HUES64 (cell line): ENCODE measurements at regions not wholly inside any gene's neighbourhood (a gene's known extent, or its start where the extent isn't known, plus 50 kb on each side); places are given as distances from the start of the nearest gene placed in this dataset.

Source experiments
- H3K27ac ChIP-seq: 2 replicates; pipeline ENCODE4 v1.7.0; 2013; ENCODE audit warnings: low read depth, low read length, inconsistent platforms
- H3K27me3 ChIP-seq: 2 replicates; pipeline ENCODE4 v1.6.1; 2013; ENCODE audit warnings: mild to moderate bottlenecking, low read length; ENCODE audit not compliant: insufficient read depth
- H3K36me3 ChIP-seq: 2 replicates; pipeline ENCODE4 v1.6.1; 2013; ENCODE audit warnings: mild to moderate bottlenecking, low read length; ENCODE audit not compliant: insufficient read depth
- H3K4me1 ChIP-seq: 2 replicates; pipeline ENCODE4 v1.6.1; 2013; ENCODE audit warnings: mild to moderate bottlenecking, low read length, moderate library complexity; ENCODE audit not compliant: insufficient read depth
- H3K4me3 ChIP-seq: 2 replicates; pipeline ENCODE4 v1.5.1; 2013; ENCODE audit warnings: mild to moderate bottlenecking, low read length, moderate library complexity
- H3K9ac ChIP-seq: 2 replicates; pipeline ENCODE4 v1.6.1; 2013; ENCODE audit warnings: mild to moderate bottlenecking, low read depth, low read length
- H3K9me3 ChIP-seq: 2 replicates; pipeline ENCODE4 v1.6.1; 2013; ENCODE audit warnings: low read depth, low read length; ENCODE audit not compliant: insufficient read depth
- WGBS: fragments of 150-250, 120-280 bp; methylation state at CpG from one replicate; pipeline ENCODE4 v1.1.7; 2013; ENCODE audit warnings: missing lambda C conversion rate; 5-methylcytosine and 5-hydroxymethylcytosine counted together

DNA sequence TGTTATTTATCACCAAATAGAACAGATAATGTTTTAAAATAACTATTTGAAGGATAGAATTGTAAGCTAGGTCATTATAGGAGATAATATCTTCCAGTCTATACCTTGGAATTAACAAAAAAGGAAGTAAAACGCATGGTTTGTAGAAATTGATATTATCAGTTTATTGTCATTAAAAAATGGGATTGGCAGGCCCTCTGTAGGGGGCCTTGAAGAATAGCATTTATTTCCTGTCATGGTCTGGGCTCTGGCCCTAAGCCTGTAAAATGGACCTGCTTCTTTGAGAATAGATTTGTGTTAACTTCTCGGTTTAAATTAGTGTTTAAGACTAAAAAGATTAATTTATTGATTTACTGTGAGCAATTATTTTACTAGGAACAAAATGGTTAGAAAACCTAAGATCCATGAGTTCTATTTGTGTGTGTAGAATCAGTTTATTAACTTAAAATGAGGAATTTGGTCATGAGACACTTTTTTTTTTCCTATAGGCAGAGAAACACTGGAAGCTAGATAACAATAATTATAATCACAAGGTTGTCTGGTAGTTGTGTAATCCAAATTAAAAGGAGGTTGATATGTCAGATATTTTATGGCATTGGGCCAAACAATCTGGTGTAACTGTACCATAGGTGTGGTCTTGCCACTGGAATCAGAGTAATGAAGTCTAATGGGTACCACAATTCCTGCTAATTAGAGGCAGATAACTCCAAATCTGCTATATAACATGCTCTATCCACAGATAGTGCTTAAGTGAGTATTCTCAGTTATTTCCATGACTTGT, 197.4 kb upstream of the FOXP2 start:
- no peak overlapping the region for H3K4me3 ChIP-seq
- 61% methylated on average over 2 of the region's 2 CpGs for WGBS
- no peak overlapping the region for H3K9ac ChIP-seq
- no peaks in the 10 kb centered on the region for H3K27me3 ChIP-seq
- no peaks in the 10 kb centered on the region for H3K4me1 ChIP-seq
- H3K9me3 ChIP-seq = no peaks in the 10 kb centered on the region
- H3K27ac ChIP-seq = no peak overlapping the region
- H3K36me3 ChIP-seq = no peaks in the 10 kb centered on the region

DNA sequence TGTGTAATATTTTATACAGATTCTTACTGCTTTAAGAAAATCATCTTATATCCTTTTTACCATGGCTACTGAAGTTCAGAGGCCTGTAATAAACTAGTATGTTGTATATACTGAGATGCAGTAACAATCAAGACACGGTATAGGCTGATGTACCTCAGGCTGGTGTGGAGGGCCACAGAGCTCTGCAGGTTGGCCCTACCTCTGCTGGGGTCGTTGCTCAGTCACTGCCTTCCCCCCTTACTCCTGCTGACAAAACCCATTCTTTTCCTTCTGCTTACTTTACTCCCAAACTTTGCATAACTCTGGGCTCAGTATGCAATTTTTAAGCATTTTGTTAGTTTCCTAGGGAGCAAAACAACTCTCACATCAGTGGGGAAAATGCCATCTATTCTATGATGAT, 200.1 kb upstream of the FOXP2 start:
- no peaks in the 10 kb centered on the region for H3K36me3 ChIP-seq
- H3K9ac ChIP-seq = no peak overlapping the region
- H3K27ac ChIP-seq = no peak overlapping the region
- WGBS = 21% methylated on average over 2 of the region's 2 CpGs
- H3K9me3 ChIP-seq = no peaks in the 10 kb centered on the region
- no peaks in the 10 kb centered on the region for H3K27me3 ChIP-seq
- no peaks in the 10 kb centered on the region for H3K4me1 ChIP-seq
- no peak overlapping the region for H3K4me3 ChIP-seq

DNA sequence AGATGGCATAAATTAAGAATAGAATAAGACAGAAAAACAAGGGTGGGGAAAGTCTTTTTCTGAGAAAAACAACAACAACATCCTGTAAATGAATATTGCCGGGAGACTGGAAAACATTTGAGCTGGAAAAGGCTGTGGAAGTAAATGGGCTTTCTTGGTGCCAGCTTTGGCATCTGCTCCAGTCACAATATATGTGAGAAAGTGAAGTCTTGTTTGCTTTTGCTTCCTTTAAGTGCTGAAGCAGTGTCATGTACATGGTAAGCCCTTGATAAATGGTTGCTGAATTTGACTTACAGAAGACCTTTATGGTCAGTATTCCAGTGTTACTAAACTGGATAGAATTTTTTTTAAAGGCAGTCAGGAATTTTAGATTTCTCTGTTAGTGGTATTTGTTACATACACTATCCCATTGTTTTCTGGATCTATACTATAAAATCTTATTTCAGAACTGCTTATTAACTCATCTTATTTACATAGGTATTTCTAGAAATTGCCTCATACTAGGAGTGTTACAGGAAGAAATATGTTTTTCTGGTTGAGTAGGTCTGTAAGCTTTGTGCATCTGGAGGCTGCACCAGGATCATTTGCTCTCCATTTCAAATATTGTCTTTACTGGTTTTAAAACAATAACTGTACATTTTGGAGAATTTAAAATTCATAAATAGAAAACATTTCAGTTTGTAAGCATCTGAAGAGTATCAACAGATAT, 201.7 kb upstream of the FOXP2 start:
- 87% methylated on average over 1 of the region's 1 CpG for WGBS
- Histone ChIP-seq H3K36me3 (no peaks in the 10 kb centered on the region), H3K4me1 (no peaks in the 10 kb centered on the region), H3K4me3 (no peak overlapping the region), H3K9ac (no peak overlapping the region), H3K27ac (no peak overlapping the region), H3K27me3 (no peaks in the 10 kb centered on the region), H3K9me3 (no peaks in the 10 kb centered on the region)

DNA sequence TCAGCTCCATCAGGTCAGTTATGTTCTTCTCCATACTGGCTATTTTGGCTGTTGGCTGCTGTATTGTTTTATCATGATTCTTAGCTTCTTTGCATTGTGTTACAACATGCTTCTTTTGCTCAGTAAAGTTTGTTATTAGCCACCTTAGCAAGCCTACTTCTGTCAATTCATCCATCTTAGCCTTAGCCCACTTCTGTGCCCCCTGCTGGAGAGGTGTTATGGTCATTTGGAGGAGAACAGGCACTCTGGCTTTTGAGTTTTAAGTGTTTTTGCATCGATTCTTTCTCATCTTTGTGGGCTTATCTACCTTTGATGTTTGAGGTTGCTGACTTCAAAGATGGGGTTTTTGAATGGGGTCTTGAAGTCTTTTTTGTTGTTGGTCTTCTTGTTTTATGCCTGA, 204.6 kb upstream of the FOXP2 start:
- 81% methylated on average over 1 of the region's 1 CpG for WGBS
- no peak overlapping the region for H3K9ac ChIP-seq

DNA sequence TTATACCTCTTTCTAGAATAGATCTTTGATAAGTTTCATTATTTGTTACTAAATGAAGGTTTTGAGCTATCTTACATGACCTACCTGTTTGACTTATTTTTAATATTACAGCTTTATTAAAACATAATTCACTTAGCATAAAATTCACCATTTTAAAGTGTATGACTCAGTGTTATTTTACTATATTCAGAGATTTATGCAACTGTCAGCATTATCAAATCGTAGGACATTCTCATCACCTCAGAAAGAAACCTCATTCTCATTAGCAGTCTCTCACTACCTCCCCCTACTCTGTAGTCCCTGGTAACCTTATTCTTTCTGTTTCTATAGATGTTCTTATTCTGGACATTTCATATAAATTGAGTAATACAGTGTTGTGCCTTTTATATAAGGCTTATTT, 207.9 kb upstream of the FOXP2 start:
- WGBS = 100% methylated on average over 1 of the region's 1 CpG
- Histone ChIP-seq H3K36me3 (no peaks in the 10 kb centered on the region), H3K9ac (no peak overlapping the region), H3K9me3 (no peaks in the 10 kb centered on the region), H3K4me1 (no peaks in the 10 kb centered on the region), H3K27ac (no peak overlapping the region), H3K27me3 (no peaks in the 10 kb centered on the region), H3K4me3 (no peak overlapping the region)

More for the DNA sequence above, 204.6 kb upstream of the FOXP2 start:
- Histone ChIP-seq H3K4me3 (no peak overlapping the region), H3K9me3 (no peaks in the 10 kb centered on the region), H3K27me3 (no peaks in the 10 kb centered on the region), H3K36me3 (no peaks in the 10 kb centered on the region), H3K27ac (no peak overlapping the region), H3K4me1 (no peaks in the 10 kb centered on the region)

DNA sequence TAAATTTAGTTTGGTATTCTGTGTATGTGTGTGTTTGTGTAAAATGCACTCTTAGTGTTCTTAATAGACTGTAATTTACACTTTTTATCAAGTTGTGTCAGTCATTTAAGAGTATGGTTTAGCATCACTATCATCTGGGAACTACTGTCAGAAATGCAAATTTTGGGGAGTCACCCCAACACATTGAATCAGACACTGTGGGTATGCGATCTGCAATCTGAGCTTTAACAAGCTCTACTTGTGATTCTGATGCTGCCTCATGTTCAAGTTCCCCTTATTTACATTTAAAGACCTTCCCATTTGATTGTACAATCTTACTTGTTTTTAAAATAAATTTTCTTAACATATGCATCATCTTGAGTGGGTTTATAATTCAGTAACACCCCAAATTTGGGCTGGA, 218.1 kb upstream of the FOXP2 start:
- Histone ChIP-seq H3K9me3 (no peaks in the 10 kb centered on the region), H3K4me1 (no peaks in the 10 kb centered on the region), H3K27ac (no peak overlapping the region), H3K27me3 (no peaks in the 10 kb centered on the region), H3K36me3 (no peaks in the 10 kb centered on the region), H3K4me3 (no peak overlapping the region), H3K9ac (no peak overlapping the region)
- WGBS = 96% methylated on average over 1 of the region's 1 CpG

DNA sequence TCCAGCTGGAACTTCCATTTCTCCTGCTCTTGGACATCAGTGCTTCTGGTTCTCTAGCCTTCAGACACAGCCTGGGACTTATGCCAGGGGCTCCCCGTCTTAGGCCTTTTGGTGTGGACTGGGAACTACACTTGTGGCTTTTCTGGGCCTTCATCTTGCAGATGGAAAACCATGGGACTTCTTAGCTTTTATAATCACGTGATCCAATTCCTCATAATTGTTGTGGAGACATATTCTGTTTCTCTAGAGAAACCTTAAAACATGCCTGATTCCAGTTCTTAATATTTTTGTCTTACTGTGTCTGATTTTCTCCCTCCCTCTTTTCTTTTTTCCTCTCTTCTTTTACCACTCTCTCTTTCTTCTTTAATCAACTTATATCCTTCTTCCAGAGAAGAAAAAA, 224.2 kb upstream of the FOXP2 start:
- Histone ChIP-seq H3K9ac (no peak overlapping the region), H3K9me3 (no peaks in the 10 kb centered on the region), H3K27me3 (no peaks in the 10 kb centered on the region), H3K4me1 (no peaks in the 10 kb centered on the region), H3K4me3 (no peak overlapping the region), H3K27ac (no peak overlapping the region), H3K36me3 (no peaks in the 10 kb centered on the region)
- WGBS = 92% methylated on average over 2 of the region's 2 CpGs

DNA sequence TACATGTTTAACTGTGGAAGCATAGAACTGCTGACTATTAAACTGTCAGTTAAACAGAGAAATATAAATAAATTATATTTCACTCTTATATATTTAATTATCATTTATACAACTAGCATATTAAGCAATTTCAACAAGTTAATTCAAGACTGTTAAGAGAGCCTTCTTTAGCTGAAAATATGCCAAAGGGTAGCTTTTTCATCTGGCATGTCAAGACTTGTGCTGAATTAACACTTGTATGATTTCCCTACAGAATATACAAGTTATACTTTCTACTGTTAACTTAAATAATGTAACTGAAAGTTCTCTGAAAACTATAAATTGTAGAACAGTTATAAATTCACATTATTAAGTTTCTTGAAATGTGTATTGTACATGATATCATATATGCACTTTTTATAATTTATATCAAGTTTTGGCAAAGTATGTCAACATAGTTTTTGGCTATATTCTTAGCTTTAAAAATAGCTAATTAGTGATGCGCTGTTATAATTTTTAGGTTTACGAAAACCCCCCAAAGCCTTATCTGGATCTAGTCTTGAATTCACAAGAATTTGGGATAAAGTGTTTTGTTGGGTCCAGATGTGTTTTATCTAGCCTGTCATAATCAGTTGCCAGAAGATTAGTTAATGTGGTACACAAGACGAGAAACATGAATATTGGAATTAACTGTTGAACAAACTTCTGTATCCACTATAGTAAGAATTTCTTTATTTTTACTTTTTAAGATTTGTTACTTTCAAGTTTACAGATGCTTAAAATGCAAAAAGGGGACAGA, 231.1 kb upstream of the FOXP2 start:
- no peak overlapping the region for H3K4me3 ChIP-seq
- no peak overlapping the region for H3K27ac ChIP-seq
- H3K27me3 ChIP-seq = no peaks in the 10 kb centered on the region
- H3K9me3 ChIP-seq = no peaks in the 10 kb centered on the region
- no peak overlapping the region for H3K9ac ChIP-seq
- H3K4me1 ChIP-seq = peaks cover 4% of the 10 kb centered on the region; the same call in 1 of the 2 replicates
- H3K36me3 ChIP-seq = no peaks in the 10 kb centered on the region
- WGBS = 100% methylated on average over 2 of the region's 3 CpGs

DNA sequence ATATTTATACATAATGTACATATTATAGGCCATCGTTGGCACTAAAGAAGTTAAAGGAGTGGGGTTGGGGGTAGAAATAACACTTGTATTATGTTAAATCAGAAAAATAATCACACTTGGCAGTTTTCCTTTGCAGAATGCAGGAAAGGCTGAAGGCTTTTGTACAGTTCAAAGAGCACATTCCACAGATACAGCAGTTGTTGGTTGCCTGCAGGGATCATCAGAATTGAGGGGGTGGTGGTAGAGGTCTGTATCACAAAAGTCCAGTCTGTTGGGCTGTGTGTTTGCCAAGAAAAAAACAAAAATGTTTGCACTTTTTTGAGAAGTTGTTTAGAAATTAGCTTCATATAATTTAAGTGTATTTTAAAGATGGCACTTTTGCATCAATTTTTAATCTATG, 231.8 kb upstream of the FOXP2 start:
- H3K9me3 ChIP-seq = no peaks in the 10 kb centered on the region
- H3K27ac ChIP-seq = no peak overlapping the region
- H3K27me3 ChIP-seq = no peaks in the 10 kb centered on the region
- no peak overlapping the region for H3K9ac ChIP-seq
- peaks cover 4% of the 10 kb centered on the region; the same call in 1 of the 2 replicates for H3K4me1 ChIP-seq
- H3K36me3 ChIP-seq = no peaks in the 10 kb centered on the region
- WGBS = no CpG with 5 or more reads among the region's 1 CpG
- no peak overlapping the region for H3K4me3 ChIP-seq

DNA sequence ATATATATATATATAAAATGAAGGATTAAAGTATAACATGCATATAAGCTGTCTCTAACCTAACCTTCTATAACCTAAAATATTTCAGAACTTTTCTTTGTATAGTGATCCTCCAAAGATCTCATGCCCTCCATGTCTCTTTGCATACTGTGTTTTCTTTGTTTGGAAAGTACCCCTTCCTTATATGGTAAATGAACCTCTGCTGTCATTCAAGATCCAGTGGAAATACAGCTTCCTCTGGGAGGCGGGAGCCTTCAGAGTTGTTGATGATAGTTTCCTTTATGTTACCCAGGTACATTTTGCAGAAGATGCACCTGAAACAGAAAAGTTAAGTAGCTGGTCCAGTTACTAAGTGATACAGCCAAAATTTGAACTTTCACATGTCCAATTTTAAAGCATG, 233.3 kb upstream of the FOXP2 start:
- Histone ChIP-seq H3K9ac (no peak overlapping the region), H3K27ac (no peak overlapping the region), H3K4me3 (no peak overlapping the region), H3K4me1 (peaks cover 4% of the 10 kb centered on the region; the same call in 1 of the 2 replicates), H3K36me3 (no peaks in the 10 kb centered on the region), H3K9me3 (no peaks in the 10 kb centered on the region), H3K27me3 (no peaks in the 10 kb centered on the region)
- 92% methylated on average over 1 of the region's 1 CpG for WGBS
